PFSK-1 (cell line): ENCODE measurements at regions not wholly inside any gene's neighbourhood (a gene's known extent, or its start where the extent isn't known, plus 50 kb on each side); places are given as distances from the start of the nearest gene placed in this dataset.

Experiments
- FOXP2 ChIP-seq: optimal IDR thresholded peaks from 2 replicates; pipeline ENCODE3; 2011; ENCODE audit warnings: borderline replicate concordance, control low read depth, inconsistent platforms; ENCODE audit not compliant: insufficient read depth; ENCODE audit errors: extremely low read length, extremely low read depth
- POLR2AphosphoS5 ChIP-seq: IDR thresholded peaks from 2 replicates; pipeline ENCODE4 v1.6.1; 2012; ENCODE audit warnings: low read depth, mild to moderate bottlenecking, control low read depth, low read length, moderate library complexity
- SIN3A ChIP-seq: IDR thresholded peaks from 2 replicates; pipeline ENCODE4 v1.6.1; 2012; ENCODE audit warnings: mild to moderate bottlenecking, low read length, moderate library complexity, borderline replicate concordance; ENCODE audit not compliant: insufficient read depth
- TAF1 ChIP-seq: IDR thresholded peaks from 2 replicates; pipeline ENCODE4 v1.6.1; 2012; ENCODE audit warnings: low read length, control low read depth, borderline replicate concordance; ENCODE audit not compliant: insufficient read depth
- TF ChIP-seq, protein P1 (sequence below), 2 experiments: IDR thresholded peaks; 2 replicates each; pipeline versions ENCODE4 v1.6.1 to v1.8.0; 2011 to 2012; ENCODE audit warnings: low read depth in 2 of 2, low read length in 2 of 2, control low read depth in 1 of 2, inconsistent platforms in 1 of 2, mild to moderate bottlenecking in 1 of 2, moderate library complexity in 1 of 2; ENCODE audit not compliant: insufficient read depth in 1 of 2

DNA sequence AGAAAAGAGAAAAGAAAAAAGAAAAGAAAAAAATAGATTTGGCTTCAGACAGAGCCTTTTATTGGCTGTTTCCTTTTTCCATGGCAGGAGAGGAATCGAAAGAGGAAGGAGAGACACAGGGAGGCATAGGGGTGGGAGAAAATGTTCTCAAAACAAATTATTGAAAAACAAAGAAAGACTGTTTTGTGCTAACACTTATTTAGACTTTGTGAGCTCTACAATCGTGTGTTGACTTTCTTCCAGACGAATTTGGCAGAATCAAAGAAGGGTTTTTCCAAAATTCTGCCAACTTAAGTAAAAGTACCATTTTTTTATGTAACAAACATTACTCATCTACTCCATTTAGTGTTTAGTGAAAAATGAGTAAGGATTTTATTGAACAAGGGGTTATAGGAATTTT, 982.2 kb downstream of the REEP3 start:
- TF ChIP-seq TAF1 (no peak), SIN3A (no peak), POLR2AphosphoS5 (no peak), FOXP2 (no peak)
- TF ChIP-seq, protein P1, sequence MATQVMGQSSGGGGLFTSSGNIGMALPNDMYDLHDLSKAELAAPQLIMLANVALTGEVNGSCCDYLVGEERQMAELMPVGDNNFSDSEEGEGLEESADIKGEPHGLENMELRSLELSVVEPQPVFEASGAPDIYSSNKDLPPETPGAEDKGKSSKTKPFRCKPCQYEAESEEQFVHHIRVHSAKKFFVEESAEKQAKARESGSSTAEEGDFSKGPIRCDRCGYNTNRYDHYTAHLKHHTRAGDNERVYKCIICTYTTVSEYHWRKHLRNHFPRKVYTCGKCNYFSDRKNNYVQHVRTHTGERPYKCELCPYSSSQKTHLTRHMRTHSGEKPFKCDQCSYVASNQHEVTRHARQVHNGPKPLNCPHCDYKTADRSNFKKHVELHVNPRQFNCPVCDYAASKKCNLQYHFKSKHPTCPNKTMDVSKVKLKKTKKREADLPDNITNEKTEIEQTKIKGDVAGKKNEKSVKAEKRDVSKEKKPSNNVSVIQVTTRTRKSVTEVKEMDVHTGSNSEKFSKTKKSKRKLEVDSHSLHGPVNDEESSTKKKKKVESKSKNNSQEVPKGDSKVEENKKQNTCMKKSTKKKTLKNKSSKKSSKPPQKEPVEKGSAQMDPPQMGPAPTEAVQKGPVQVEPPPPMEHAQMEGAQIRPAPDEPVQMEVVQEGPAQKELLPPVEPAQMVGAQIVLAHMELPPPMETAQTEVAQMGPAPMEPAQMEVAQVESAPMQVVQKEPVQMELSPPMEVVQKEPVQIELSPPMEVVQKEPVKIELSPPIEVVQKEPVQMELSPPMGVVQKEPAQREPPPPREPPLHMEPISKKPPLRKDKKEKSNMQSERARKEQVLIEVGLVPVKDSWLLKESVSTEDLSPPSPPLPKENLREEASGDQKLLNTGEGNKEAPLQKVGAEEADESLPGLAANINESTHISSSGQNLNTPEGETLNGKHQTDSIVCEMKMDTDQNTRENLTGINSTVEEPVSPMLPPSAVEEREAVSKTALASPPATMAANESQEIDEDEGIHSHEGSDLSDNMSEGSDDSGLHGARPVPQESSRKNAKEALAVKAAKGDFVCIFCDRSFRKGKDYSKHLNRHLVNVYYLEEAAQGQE (IDR thresholded peaks at IDR 0.05; ENCODE audit: insufficient read depth in 1 of 2, low read depth in 2 of 2, low read length in 2 of 2), result no peak

DNA sequence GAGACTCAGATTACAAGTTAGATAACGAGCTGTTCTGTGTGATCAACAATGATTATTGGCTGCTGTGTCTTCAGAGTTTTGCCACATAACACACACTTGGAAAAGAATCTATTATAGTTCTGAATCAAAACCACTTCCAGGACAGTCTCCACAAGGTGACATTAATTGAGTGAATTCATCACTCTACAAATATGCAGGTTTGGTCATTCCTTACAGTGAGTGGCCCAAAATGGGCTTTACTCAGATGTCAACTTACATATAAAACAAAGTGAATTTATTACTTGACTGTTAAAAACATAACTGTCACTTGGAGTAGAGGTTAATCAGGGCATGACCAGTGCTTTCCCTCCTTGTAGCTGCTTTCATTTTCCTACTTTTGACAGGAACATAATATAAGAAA, 984.3 kb downstream of the REEP3 start:
- TF ChIP-seq SIN3A, result no peak
- TF ChIP-seq POLR2AphosphoS5, result no peak
- TF ChIP-seq TAF1, result no peak
- TF ChIP-seq, protein P1 (IDR thresholded peaks at IDR 0.05; ENCODE audit: insufficient read depth in 1 of 2, low read depth in 2 of 2, low read length in 2 of 2), result no peak
- no peak for TF ChIP-seq FOXP2

DNA sequence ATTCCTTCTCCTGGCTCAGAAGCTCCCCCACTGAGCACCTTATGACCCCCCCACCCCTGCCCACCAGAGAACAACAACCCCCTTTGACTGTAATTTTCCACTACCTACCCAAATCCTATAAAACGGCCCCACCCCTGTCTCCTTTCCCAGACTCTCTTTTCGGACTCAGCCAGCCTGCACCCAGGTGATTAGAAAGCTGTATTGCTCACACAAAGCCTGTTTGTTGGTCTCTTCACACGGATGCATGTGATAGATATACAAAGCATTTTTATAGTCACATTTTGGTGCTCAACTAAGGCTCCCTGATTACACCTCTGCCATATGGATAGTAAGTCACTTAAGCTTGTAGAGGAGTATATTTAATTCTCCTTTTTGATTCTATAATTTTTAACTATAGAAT, 985.8 kb downstream of the REEP3 start:
- no peak for TF ChIP-seq SIN3A
- TF ChIP-seq POLR2AphosphoS5, result no peak
- TF ChIP-seq, protein P1 (IDR thresholded peaks at IDR 0.05; ENCODE audit: insufficient read depth in 1 of 2, low read depth in 2 of 2, low read length in 2 of 2), result no peak
- no peak for TF ChIP-seq FOXP2
- TF ChIP-seq TAF1, result no peak

DNA sequence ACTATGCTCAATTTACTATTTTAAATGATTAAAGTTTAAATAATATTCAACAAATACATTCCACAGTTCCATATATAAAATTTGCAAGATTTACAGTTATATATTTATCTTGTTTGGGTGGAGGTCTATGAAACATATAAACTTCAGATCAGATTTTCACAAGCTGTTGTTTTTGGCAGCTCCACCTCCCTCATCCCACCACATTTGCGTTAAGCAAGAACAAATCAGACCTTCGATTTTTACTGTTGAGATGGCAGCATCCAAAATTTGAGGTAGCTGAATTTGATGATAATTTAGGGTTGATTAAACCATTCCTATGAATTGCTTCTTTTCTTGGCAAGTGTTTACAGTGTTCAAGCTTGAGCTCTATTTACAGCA, 986.4 kb downstream of the REEP3 start:
- TF ChIP-seq, protein P1 (IDR thresholded peaks at IDR 0.05; ENCODE audit: insufficient read depth in 1 of 2, low read depth in 2 of 2, low read length in 2 of 2), result no peak

DNA sequence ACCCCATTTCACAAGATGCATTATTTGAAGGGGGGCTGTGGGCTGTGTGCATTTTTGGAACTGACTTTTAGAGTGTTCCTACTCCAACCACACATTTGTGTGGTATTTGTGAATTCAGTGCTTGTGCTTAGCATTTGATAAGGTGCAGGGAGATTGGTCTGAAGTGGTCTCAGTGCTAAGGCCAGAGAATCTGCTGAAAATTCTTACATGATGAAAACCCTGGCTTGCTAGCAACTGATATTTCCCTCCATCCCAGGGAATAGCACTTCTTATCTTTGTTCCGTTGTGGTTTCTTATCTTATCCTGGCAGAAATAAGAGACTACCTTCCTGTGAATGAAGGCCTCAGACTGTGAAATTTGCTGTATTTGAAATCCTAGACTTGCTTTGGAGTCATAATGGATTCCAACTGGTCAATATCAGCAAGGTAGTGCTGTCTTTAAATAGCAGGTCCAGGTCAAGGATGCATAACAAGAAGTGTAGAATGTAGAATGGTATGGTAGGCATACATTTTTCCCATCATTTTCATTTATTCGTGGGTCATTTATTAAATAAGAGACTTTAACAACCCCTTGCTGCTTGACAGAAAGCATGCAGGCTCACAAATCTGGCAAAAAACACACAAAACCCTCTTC, 986.9 kb downstream of the REEP3 start:
- TF ChIP-seq POLR2AphosphoS5, result no peak
- TF ChIP-seq TAF1, result no peak
- no peak for TF ChIP-seq FOXP2
- TF ChIP-seq SIN3A, result no peak
- TF ChIP-seq, protein P1 (IDR thresholded peaks at IDR 0.05; ENCODE audit: insufficient read depth in 1 of 2, low read depth in 2 of 2, low read length in 2 of 2), result no peak
